Common myeloid progenitor, CD34-positive (primary cell): ENCODE measurements at regions not wholly inside any gene's neighbourhood (a gene's known extent, or its start where the extent isn't known, plus 50 kb on each side); places are given as distances from the start of the nearest gene placed in this dataset.

Experiments used
- CTCF ChIA-PET: fragments of 350-600 bp; sonication (Branson Sonifier 250); formaldehyde crosslinking; loops from one replicate; lab custom pipeline; 2021; ENCODE audit warnings: antibody characterized with exemption; lab: Charles Lee
- POLR2A ChIA-PET: fragments of 350-600 bp; sonication (Branson Sonifier 250); formaldehyde crosslinking; loops from one replicate; lab custom pipeline; 2021; ENCODE audit warnings: antibody characterized with exemption; lab: Charles Lee
- DNase-seq, 3 donors: peaks; one replicate each; pipeline versions ENCODE4 v3.0.0 to v3.0.0-alpha.2; 2013
- H3K27ac ChIP-seq, 2 experiments: 1 replicate in 1 of 2; 2 replicates in 1 of 2; pipeline ENCODE4 v1.7.0; 2013; ENCODE audit warnings: inconsistent platforms in 2 of 2, low read length in 2 of 2, mild to moderate bottlenecking in 2 of 2, low read depth in 1 of 2, moderate library complexity in 1 of 2; ENCODE audit not compliant: severe bottlenecking in 2 of 2, insufficient read depth in 1 of 2, poor library complexity in 1 of 2
- H3K27me3 ChIP-seq, 5 experiments: replicated peaks in 2 of 5; 1 replicate in 3 of 5; 2 replicates in 2 of 5; pipeline versions ENCODE4 v1.6.1 to v1.7.0; 2013; ENCODE audit warnings: low read length in 4 of 5, mild to moderate bottlenecking in 2 of 5, moderate library complexity in 2 of 5, inconsistent platforms in 1 of 5; ENCODE audit not compliant: insufficient read depth in 5 of 5, control insufficient read depth in 4 of 5
- H3K36me3 ChIP-seq, 4 experiments: 1 replicate in 2 of 4; 2 replicates in 2 of 4; pipeline versions ENCODE4 v1.6.1 to v1.7.0; 2013; ENCODE audit warnings: low read length in 3 of 4, control low read depth in 1 of 4, mild to moderate bottlenecking in 1 of 4; ENCODE audit not compliant: control insufficient read depth in 4 of 4, insufficient read depth in 4 of 4
- H3K4me1 ChIP-seq, 4 experiments: 1 replicate in 3 of 4; 2 replicates in 1 of 4; pipeline versions ENCODE4 v1.6.1 to v1.7.1; 2013; ENCODE audit warnings: low read length in 3 of 4, mild to moderate bottlenecking in 3 of 4, control low read depth in 1 of 4, inconsistent platforms in 1 of 4, moderate library complexity in 1 of 4; ENCODE audit not compliant: control insufficient read depth in 4 of 4, insufficient read depth in 4 of 4; ENCODE audit errors: control extremely low read depth in 1 of 4
- H3K4me3 ChIP-seq, 7 experiments: 1 replicate in 4 of 7; 2 replicates in 3 of 7; pipeline versions ENCODE4 v1.5.1 to v1.7.0; 2013; ENCODE audit warnings: mild to moderate bottlenecking in 7 of 7, low read length in 6 of 7, moderate library complexity in 6 of 7, inconsistent platforms in 2 of 7, low read depth in 2 of 7, control low read depth in 1 of 7; ENCODE audit not compliant: insufficient read depth in 4 of 7, control insufficient read depth in 1 of 7; ENCODE audit errors: extremely low read depth in 1 of 7
- H3K9me3 ChIP-seq, 5 experiments: 1 replicate in 4 of 5; 2 replicates in 1 of 5; pipeline versions ENCODE4 v1.6.1 to v1.7.1; 2013; ENCODE audit warnings: low read length in 4 of 5, mild to moderate bottlenecking in 2 of 5, inconsistent platforms in 1 of 5, low read depth in 1 of 5, moderate library complexity in 1 of 5; ENCODE audit not compliant: control insufficient read depth in 4 of 5, insufficient read depth in 2 of 5; ENCODE audit errors: control extremely low read depth in 1 of 5
- WGBS: methylation state at CpG from one replicate; pipeline ENCODE4 v1.1.5; 2013; ENCODE audit not compliant: insufficient coverage; 5-methylcytosine and 5-hydroxymethylcytosine counted together

GRCh38 chr12:111072299-111072698, 151.9 kb upstream of the MYL2 start:
- peaks cover 0 to 13% (median 12%) of the 10 kb centered on the region in 4 experiments for H3K4me1 ChIP-seq
- ChIA-PET POLR2A (no interaction called here), CTCF (no interaction called here)
- no peak overlapping the region for H3K27ac ChIP-seq
- H3K4me3 ChIP-seq: no peak overlapping the region
- H3K36me3 ChIP-seq: no peaks in the 10 kb centered on the region
- no peak for DNase-seq
- H3K27me3 ChIP-seq: no peaks in the 10 kb centered on the region
- no peaks in the 10 kb centered on the region for H3K9me3 ChIP-seq

GRCh38 chr12:111069886-111070285, 149.5 kb upstream of the MYL2 start:
- DNase-seq: no peak
- WGBS: 96% methylated on average over 4 of the region's 4 CpGs
- H3K27me3 ChIP-seq: no peaks in the 10 kb centered on the region
- ChIA-PET CTCF (no interaction called here), POLR2A (no interaction called here)
- H3K9me3 ChIP-seq: peaks cover 0 to 4% (median 0%) of the 10 kb centered on the region in 5 experiments
- peaks cover 0 to 10% (median 9%) of the 10 kb centered on the region in 4 experiments for H3K4me1 ChIP-seq
- H3K36me3 ChIP-seq: no peaks in the 10 kb centered on the region
- H3K4me3 ChIP-seq: no peak overlapping the region
- H3K27ac ChIP-seq: no peak overlapping the region

- Histone ChIP-seq H3K27me3 (no peaks in the 10 kb centered on the region), H3K4me3 (no peak overlapping the region), H3K36me3 (no peaks in the 10 kb centered on the region), H3K27ac (no peak overlapping the region), H3K4me1 (peaks cover 0 to 3% (median 0%) of the 10 kb centered on the region in 4 experiments), H3K9me3 (peaks cover 0 to 4% (median 0%) of the 10 kb centered on the region in 5 experiments)
- 62% methylated on average over 13 of the region's 15 CpGs for WGBS
- DNase-seq: peak in 2 of 3 donors; percentile 14 to 35
- POLR2A ChIA-PET: no interaction called here
- CTCF ChIA-PET: no interaction called here
Measured at GRCh38 chr12:111068290-111068689, 147.9 kb upstream of the MYL2 start.

GRCh38 chr12:111067498-111067897, 147.1 kb upstream of the MYL2 start:
- POLR2A ChIA-PET: no interaction called here

GRCh38 chr12:111066744-111067437, 146.5 kb upstream of the MYL2 start:
- POLR2A ChIA-PET: no interaction called here
- Histone ChIP-seq H3K4me3 (no peak overlapping the region), H3K27ac (no peak overlapping the region), H3K27me3 (no peaks in the 10 kb centered on the region), H3K36me3 (no peaks in the 10 kb centered on the region), H3K9me3 (peaks cover 0 to 4% (median 0%) of the 10 kb centered on the region in 5 experiments), H3K4me1 (peaks cover 0 to 3% (median 0%) of the 10 kb centered on the region in 4 experiments)
- WGBS: 91% methylated on average over 5 of the region's 5 CpGs
- CTCF ChIA-PET: no interaction called here
- no peak for DNase-seq

More at GRCh38 chr12:111067498-111067897, 147.1 kb upstream of the MYL2 start:
- 96% methylated on average over 2 of the region's 5 CpGs for WGBS
- Histone ChIP-seq H3K9me3 (peaks cover 0 to 4% (median 0%) of the 10 kb centered on the region in 5 experiments), H3K4me3 (no peak overlapping the region), H3K27me3 (no peaks in the 10 kb centered on the region), H3K27ac (no peak overlapping the region), H3K4me1 (peaks cover 0 to 3% (median 0%) of the 10 kb centered on the region in 4 experiments), H3K36me3 (no peaks in the 10 kb centered on the region)
- CTCF ChIA-PET: no interaction called here
- no peak for DNase-seq

- ChIA-PET CTCF (no interaction called here), POLR2A (no interaction called here)
- Histone ChIP-seq H3K4me1 (peaks cover 0 to 3% (median 1%) of the 10 kb centered on the region in 4 experiments), H3K9me3 (peaks cover 0 to 4% (median 0%) of the 10 kb centered on the region in 5 experiments), H3K27me3 (no peaks in the 10 kb centered on the region), H3K4me3 (no peak overlapping the region), H3K36me3 (no peaks in the 10 kb centered on the region), H3K27ac (no peak overlapping the region)
- no peak for DNase-seq
- WGBS: 100% methylated on average over 2 of the region's 2 CpGs
Measured at GRCh38 chr12:111064982-111065381, 144.6 kb upstream of the MYL2 start.

GRCh38 chr12:111064154-111064553, 143.8 kb upstream of the MYL2 start:
- POLR2A ChIA-PET: no interaction called here
- H3K4me3 ChIP-seq: no peak overlapping the region
- 100% methylated on average over 3 of the region's 3 CpGs for WGBS
- peaks cover 0 to 4% (median 0%) of the 10 kb centered on the region in 5 experiments for H3K9me3 ChIP-seq
- no peaks in the 10 kb centered on the region for H3K27me3 ChIP-seq
- peaks cover 0 to 3% (median 1%) of the 10 kb centered on the region in 4 experiments for H3K4me1 ChIP-seq
- CTCF ChIA-PET: no interaction called here
- no peaks in the 10 kb centered on the region for H3K36me3 ChIP-seq
- no peak for DNase-seq
- H3K27ac ChIP-seq: no peak overlapping the region
